ENCODE measurements at regions not wholly inside any gene's neighbourhood (a gene's known extent, or its start where the extent isn't known, plus 50 kb on each side); places are given as distances from the start of the nearest gene placed in this dataset.

GRCh38 chr11:80462211-80462610 is 1021.4 kb upstream of the TENM4 start:
- TF ChIP-seq, protein P1, sequence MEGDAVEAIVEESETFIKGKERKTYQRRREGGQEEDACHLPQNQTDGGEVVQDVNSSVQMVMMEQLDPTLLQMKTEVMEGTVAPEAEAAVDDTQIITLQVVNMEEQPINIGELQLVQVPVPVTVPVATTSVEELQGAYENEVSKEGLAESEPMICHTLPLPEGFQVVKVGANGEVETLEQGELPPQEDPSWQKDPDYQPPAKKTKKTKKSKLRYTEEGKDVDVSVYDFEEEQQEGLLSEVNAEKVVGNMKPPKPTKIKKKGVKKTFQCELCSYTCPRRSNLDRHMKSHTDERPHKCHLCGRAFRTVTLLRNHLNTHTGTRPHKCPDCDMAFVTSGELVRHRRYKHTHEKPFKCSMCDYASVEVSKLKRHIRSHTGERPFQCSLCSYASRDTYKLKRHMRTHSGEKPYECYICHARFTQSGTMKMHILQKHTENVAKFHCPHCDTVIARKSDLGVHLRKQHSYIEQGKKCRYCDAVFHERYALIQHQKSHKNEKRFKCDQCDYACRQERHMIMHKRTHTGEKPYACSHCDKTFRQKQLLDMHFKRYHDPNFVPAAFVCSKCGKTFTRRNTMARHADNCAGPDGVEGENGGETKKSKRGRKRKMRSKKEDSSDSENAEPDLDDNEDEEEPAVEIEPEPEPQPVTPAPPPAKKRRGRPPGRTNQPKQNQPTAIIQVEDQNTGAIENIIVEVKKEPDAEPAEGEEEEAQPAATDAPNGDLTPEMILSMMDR (IDR thresholded peaks at IDR 0.05) = no peak
- no peak for TF ChIP-seq EZH2 (IDR thresholded peaks at IDR 0.05)

Measured in neural progenitor cell (in vitro differentiated cells).